Dedifferentiated amniotic fluid mesenchymal stem cell (primary cell): ENCODE measurements at regions not wholly inside any gene's neighbourhood (a gene's known extent, or its start where the extent isn't known, plus 50 kb on each side); places are given as distances from the start of the nearest gene placed in this dataset.
"Not testable (repeated sequence)": the region's sequence is repeated elsewhere in the genome, so short reads cannot be mapped to it uniquely, and the experiment has no call there.

ENCODE experiments used
- DNase-seq: peaks from one replicate; pipeline ENCODE4 v3.0.0-alpha.2; 2016; ENCODE audit errors: extremely low spot score

- no peak for DNase-seq
Measured at GRCh38 chr3:86562090-86562489, 428.9 kb downstream of the VGLL3 start.

GRCh38 chr3:86561215-86561614 lies 429.7 kb downstream of the VGLL3 start:
- DNase-seq, result no peak

- DNase-seq, result no peak
Measured at GRCh38 chr3:86554383-86554782, 436.6 kb downstream of the VGLL3 start.

GRCh38 chr3:86547692-86548091 lies 443.3 kb downstream of the VGLL3 start:
- DNase-seq, result no peak

- DNase-seq, result no peak
Measured at GRCh38 chr3:86537171-86537570, 453.8 kb downstream of the VGLL3 start.

GRCh38 chr3:86519819-86520218 lies 471.1 kb downstream of the VGLL3 start:
- DNase-seq, result no peak

- no peak for DNase-seq
Measured at GRCh38 chr3:86481636-86482035, 509.3 kb downstream of the VGLL3 start.

- DNase-seq, result no peak
Measured at GRCh38 chr3:86481031-86481430, 509.9 kb downstream of the VGLL3 start.

- no peak for DNase-seq
Measured at GRCh38 chr3:86464180-86464579, 526.8 kb downstream of the VGLL3 start.

- no peak for DNase-seq
Measured at GRCh38 chr3:86451749-86452148, 539.2 kb downstream of the VGLL3 start.

GRCh38 chr3:86438544-86438943 lies 552.4 kb downstream of the VGLL3 start:
- no peak for DNase-seq

- no peak for DNase-seq
Measured at GRCh38 chr3:86427343-86427742, 563.6 kb downstream of the VGLL3 start.

GRCh38 chr3:86420990-86421739 lies 569.8 kb downstream of the VGLL3 start:
- no peak for DNase-seq

GRCh38 chr3:86418861-86419260 lies 572.1 kb downstream of the VGLL3 start:
- no peak for DNase-seq

- DNase-seq, result no peak
Measured at GRCh38 chr3:86416334-86416733, 574.6 kb downstream of the VGLL3 start.

- no peak for DNase-seq
Measured at GRCh38 chr3:86413645-86414044, 577.3 kb downstream of the VGLL3 start.

- DNase-seq, result no peak
Measured at GRCh38 chr3:86410587-86410986, 580.4 kb downstream of the VGLL3 start.

- not testable (repeated sequence) for DNase-seq
Measured at GRCh38 chr3:86389759-86390158, 601.2 kb downstream of the VGLL3 start.

- DNase-seq, result no peak
Measured at GRCh38 chr3:86388820-86389219, 602.1 kb downstream of the VGLL3 start.

GRCh38 chr3:86382556-86382955 lies 608.4 kb downstream of the VGLL3 start:
- DNase-seq, result no peak

- no peak for DNase-seq
Measured at GRCh38 chr3:86381247-86381646, 609.7 kb downstream of the VGLL3 start.

- DNase-seq, result no peak
Measured at GRCh38 chr3:86379280-86379679, 611.7 kb downstream of the VGLL3 start.

- DNase-seq, result no peak
Measured at GRCh38 chr3:86378829-86379228, 612.1 kb downstream of the VGLL3 start.

GRCh38 chr3:86335566-86335965 lies 655.4 kb downstream of the VGLL3 start:
- not testable (repeated sequence) for DNase-seq
